ENCODE measurements at regions not wholly inside any gene's neighbourhood (a gene's known extent, or its start where the extent isn't known, plus 50 kb on each side); places are given as distances from the start of the nearest gene placed in this dataset.

- WGBS, 2 donors, result 67 to 83% methylated on average over 1 of the region's 1 CpG
- Histone ChIP-seq H3K27ac (no peak overlapping the region), H3K4me1 (no peaks in the 10 kb centered on the region), H3K9me3 (no peaks in the 10 kb centered on the region), H3K4me3 (no peak overlapping the region), H3K36me3 (no peaks in the 10 kb centered on the region), H3K27me3 (no peaks in the 10 kb centered on the region)
- FAIRE-seq (no peak), ATAC-seq (no peak), DNase-seq (no peak)
- intact Hi-C loops (cut with DNase I), result no loop called here
- TF ChIP-seq, protein P1, sequence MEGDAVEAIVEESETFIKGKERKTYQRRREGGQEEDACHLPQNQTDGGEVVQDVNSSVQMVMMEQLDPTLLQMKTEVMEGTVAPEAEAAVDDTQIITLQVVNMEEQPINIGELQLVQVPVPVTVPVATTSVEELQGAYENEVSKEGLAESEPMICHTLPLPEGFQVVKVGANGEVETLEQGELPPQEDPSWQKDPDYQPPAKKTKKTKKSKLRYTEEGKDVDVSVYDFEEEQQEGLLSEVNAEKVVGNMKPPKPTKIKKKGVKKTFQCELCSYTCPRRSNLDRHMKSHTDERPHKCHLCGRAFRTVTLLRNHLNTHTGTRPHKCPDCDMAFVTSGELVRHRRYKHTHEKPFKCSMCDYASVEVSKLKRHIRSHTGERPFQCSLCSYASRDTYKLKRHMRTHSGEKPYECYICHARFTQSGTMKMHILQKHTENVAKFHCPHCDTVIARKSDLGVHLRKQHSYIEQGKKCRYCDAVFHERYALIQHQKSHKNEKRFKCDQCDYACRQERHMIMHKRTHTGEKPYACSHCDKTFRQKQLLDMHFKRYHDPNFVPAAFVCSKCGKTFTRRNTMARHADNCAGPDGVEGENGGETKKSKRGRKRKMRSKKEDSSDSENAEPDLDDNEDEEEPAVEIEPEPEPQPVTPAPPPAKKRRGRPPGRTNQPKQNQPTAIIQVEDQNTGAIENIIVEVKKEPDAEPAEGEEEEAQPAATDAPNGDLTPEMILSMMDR (IDR thresholded peaks at IDR 0.05), result no peak
Observed at GRCh38 chr4:44961001-44961755, 234.8 kb upstream of the GNPDA2 start.

- no peak for FAIRE-seq
- Histone ChIP-seq H3K36me3 (no peaks in the 10 kb centered on the region), H3K4me1 (peaks cover 0 to 14% (median 0%) of the 10 kb centered on the region in 3 donors), H3K9me3 (no peaks in the 10 kb centered on the region), H3K27ac (no peak overlapping the region), H3K27me3 (no peaks in the 10 kb centered on the region), H3K4me3 (no peak overlapping the region)
- WGBS, 2 donors, result 44 to 56% methylated on average over 3 of the region's 3 CpGs
- TF ChIP-seq, protein P1 (IDR thresholded peaks at IDR 0.05), result no peak
- ATAC-seq, result no peak
- DNase-seq, result no peak
- intact Hi-C loops (cut with DNase I), result no loop called here
Observed at GRCh38 chr4:44931720-44932119, 205.4 kb upstream of the GNPDA2 start.

GRCh38 chr4:44928785-44929184, 202.4 kb upstream of the GNPDA2 start:
- H3K27me3 ChIP-seq, result no peaks in the 10 kb centered on the region
- intact Hi-C loops (cut with DNase I), result no loop called here
- H3K36me3 ChIP-seq, result no peaks in the 10 kb centered on the region
- FAIRE-seq (no peak), ATAC-seq (peak in 3 of 4 donors; percentile 51 to 82 (median 70)), DNase-seq (no peak)
- peaks cover 0 to 14% (median 0%) of the 10 kb centered on the region in 3 donors for H3K4me1 ChIP-seq
- H3K9me3 ChIP-seq, result no peaks in the 10 kb centered on the region
- no peak overlapping the region for H3K4me3 ChIP-seq
- TF ChIP-seq, protein P1 (IDR thresholded peaks at IDR 0.05), result no peak
- H3K27ac ChIP-seq, result no peak overlapping the region
- WGBS, 2 donors, result 9 to 15% methylated on average over 2 of the region's 2 CpGs

GRCh38 chr4:44927399-44928380, 201.3 kb upstream of the GNPDA2 start:
- FAIRE-seq (no peak), ATAC-seq (peak in 3 of 4 donors; percentile 75 to 82 (median 81)), DNase-seq (no peak)
- H3K27me3 ChIP-seq, result no peaks in the 10 kb centered on the region
- TF ChIP-seq, protein P1 (IDR thresholded peaks at IDR 0.05), result peak in 3 of 4 donors; percentile 33 to 41 (median 36)
- no peak overlapping the region for H3K4me3 ChIP-seq
- H3K4me1 ChIP-seq, result peaks cover 0 to 14% (median 0%) of the 10 kb centered on the region in 3 donors
- H3K36me3 ChIP-seq, result no peaks in the 10 kb centered on the region
- 51 to 57% methylated on average over 4 of the region's 4 CpGs for WGBS, 2 donors
- intact Hi-C loops (cut with DNase I), result no loop called here
- H3K27ac ChIP-seq, result no peak overlapping the region
- H3K9me3 ChIP-seq, result no peaks in the 10 kb centered on the region

Data from pancreas (tissue), 10 donors.